HG03520 (cell line): ENCODE measurements at regions not wholly inside any gene's neighbourhood (a gene's known extent, or its start where the extent isn't known, plus 50 kb on each side); places are given as distances from the start of the nearest gene placed in this dataset.
"Not testable (repeated sequence)": the region's sequence is repeated elsewhere in the genome, so short reads cannot be mapped to it uniquely, and the experiment has no call there.

Source experiments
- ATAC-seq: cut with Tn5 transposase; IDR thresholded peaks from one replicate; pipeline ENCODE4 v1.9.1; 2021; ENCODE audit warnings: mild to moderate bottlenecking, moderate library complexity; ENCODE audit not compliant: unreplicated experiment

DNA sequence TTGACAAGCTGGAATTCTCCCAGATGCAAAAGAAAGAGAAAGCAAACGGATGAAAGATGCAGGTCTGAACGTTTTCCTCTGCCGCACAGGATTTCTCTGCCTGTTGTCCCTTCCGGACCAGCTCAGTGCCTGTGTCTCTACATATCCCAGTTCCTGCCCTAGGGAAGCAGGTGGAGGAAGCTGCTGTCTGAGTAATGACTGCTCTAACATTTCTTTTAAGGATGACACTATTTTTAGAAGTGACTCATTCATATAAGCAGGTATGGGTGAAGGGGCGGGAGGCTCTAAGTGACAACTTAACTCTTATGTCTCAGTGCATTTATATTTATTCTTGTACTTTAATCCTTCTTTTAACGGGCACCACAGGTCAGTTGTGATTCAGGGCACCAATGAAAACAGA is 128.8 kb downstream of the SLC24A2 start:
- ATAC-seq = no peak

DNA sequence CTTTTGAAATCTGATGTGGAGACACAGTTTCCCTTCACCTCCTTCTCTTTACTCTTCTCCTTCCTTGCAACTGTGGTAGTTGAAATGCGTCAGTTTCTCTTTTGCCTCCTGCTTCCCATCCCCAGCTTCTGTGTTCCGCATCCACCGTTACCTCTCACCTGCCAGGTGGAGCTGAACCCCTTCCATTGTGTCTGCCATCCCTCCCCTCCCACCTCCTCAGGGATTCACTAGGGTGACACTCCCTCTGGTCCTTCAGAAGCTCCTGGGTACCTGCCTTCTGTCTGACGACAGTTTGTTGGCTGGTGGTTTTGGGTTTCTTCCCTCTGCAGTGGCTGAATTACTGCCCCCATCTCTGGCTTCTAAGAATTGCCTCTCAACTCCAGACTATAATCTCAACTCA is 132.1 kb downstream of the SLC24A2 start:
- no peak for ATAC-seq

DNA sequence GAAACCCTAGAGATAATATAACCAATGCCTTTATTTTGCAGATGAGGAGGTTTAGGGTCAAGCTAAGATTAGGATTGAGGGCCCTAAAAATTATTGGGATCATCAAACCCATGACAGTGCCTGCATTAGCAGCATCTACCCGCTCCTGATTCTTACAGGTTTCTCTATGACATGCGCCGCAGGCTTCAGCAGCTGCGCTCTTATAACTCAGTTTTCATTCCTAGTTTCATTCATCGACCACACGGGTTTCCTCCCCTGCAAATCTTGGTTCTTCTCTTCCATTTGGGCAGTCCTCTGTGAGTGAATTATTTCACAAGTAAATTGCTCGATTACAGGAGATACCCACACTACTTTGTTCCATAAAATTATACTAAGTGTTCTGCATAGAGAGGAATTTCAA is 137.2 kb downstream of the SLC24A2 start:
- ATAC-seq = no peak

DNA sequence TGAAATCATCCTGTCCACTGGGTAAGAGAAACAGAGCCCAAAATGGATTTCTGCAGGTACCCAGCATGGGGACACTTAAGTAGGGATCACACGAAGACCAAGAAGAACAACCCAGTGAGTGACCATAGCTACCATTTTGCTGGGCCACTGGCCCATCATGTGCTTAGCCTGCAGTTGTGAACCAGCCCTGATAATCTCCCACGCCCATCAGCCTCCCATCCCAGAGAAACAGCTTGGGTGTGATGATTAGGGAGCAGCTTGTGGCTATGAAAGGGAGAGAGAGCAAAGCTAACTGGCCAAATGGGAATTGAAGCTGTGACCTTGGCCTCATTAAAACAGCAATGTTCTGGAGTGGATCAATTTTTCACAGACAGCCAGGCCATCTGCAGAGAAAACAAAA is 138.5 kb downstream of the SLC24A2 start:
- ATAC-seq = no peak

DNA sequence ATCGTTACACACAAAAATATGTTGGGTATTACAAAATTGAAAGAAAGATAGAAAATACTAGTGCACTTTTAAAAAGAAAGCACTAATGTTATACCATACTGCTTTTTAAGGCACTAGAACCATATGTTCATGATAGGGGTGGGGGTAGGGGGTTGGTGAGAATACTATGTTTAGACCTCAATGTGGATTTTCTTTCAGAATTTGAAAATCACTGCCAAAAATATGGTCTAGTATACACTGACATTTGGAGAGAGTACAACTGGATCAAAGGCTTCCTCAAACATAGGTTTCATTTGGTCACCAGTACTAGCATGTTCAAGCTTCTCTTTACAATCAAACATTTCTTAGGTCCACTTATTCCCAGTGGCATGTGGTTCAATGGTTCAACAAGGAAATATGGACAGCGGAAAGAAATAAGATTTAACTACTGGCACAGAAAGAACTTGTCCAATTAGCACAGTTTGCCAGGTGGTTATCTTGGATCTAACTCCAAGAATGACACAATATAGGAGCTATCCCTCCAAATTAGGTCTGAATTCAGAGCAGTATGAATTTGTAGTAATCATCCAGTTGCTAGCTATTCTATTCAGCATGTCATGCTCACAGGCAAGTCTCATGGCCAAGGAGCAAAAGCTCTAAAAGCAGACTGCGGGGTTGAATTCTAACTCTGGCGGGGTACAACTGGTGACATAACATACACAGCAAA is 139.3 kb downstream of the SLC24A2 start:
- ATAC-seq = no peak

DNA sequence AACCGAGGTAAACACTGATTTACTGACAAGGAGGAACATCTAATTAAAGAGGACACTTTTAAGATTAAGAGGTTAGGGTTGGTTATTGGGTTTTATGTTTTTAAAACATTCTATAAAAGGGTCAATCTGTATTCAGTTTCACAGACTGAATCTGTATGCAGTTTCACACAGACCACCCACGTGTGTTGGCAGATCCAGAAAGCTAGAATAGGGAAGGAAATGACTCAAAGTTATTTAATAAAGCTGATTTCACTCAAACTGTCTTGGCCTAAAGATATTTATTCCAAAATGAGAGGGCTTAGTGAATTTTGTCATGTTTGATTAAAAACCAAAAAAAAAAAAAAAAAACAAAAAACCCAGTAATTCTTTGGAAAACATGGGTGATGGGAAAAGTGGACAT is 140.2 kb downstream of the SLC24A2 start:
- no peak for ATAC-seq

DNA sequence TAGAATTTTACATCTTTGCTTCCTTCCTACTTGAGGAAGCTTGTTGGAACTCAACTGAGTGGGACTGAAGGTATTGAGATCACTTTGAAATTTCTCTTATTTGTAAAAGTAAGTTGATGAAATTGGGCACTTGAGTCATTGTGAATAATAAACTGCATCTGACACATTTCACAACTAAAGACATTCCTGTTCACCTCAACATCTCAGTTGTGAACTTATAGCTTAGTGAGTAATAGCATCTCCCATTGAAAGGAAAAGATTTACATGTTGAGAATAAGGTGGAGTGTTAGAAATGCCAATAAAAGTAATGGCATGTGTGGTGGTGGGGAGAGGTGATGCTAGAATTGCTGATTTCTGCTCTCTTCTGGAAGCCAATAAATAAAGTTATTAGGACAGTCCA is 145.0 kb downstream of the SLC24A2 start:
- no peak for ATAC-seq

DNA sequence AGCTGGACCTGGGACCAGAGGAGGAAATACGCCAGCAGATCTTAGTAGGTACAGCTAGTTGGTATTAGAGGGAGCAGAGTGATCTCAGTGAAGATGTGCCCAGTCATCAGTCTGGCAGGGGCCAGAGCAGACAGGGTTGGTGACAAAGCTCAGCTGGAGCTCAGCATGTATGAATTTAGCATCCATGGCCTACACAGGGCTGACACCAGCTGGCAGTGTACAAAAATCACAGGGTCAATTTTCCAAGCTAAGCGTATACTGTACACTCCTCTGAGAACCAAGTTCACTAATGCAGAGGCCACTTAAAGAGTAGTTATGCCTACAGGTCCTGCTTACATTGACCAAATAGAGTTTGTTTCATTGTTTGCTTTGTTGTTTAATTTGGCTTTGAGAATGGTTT is 146.6 kb downstream of the SLC24A2 start:
- ATAC-seq = no peak

DNA sequence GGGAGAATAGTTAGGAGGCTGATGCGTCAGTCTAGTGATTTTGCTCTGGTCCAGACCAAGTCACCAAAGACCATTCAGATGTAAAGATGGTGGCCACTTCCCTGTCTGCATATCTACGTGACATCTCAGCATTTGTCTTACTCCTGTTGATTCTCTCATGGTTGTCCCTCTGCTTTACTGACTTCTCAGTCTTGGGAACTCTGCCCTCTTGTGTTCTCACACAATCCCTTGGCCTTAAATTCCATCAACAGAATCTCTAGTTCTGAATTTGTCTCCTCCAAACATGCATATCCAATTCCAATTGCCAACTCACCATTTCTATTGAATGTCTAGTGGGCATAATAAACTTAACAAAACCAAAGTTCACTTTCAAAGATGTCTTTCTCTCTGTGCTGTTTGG is 147.8 kb downstream of the SLC24A2 start:
- no peak for ATAC-seq

DNA sequence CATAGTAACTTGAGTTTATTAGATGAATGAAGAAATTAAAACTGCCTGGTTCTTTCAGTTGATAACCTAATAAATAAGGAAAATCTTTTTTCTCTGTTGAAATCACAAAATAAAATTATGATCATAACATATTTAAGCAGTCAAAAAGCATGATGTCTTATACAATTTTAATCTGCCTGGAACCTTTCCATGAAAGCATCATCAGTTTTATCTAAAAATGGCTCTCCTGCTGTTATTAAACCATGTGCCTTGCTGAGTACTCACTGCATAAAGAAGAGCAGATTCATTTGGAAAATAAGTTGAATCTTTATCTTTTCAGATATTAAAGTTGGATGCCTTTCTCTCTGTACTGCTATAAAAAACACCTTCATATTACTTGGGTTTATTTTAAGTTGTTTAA is 148.8 kb downstream of the SLC24A2 start:
- no peak for ATAC-seq

DNA sequence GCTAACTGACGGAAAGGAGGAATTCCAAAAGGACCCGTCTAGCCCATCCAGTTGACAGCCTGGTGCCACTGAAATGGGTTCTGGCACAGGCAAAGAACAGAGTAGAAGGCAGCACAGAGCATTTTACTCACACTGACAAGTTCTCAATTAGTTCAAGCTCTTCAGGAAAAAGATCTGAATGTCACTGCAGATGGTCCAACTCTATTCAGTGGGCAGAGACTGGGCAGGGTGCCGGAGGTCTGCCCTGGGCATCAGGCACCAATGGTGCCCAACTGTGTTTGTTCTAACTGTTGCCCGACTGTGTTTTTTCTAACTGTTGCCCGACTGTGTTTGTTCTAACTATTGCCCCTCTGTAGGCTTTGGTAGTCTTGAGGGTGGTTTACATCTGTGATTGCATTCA is 151.8 kb downstream of the SLC24A2 start:
- no peak for ATAC-seq

DNA sequence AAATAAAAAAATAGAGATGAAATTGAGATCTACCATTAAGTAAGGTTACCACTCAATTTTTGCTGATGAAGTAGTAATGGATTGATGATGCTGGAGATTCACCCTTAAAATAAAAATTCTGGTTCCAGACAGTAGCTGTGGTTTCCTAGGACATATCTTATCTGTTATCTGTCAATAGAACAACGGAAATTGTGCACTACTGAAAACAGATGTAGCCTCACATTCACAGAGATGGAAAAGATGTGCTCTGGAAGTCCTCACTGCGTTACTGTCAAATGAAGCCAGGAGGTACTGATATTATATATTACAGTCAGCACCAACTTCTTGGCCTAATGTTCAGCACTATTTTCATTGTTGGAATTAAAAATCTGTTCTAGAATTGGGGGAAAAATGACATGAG is 154.0 kb downstream of the SLC24A2 start:
- ATAC-seq = no peak

DNA sequence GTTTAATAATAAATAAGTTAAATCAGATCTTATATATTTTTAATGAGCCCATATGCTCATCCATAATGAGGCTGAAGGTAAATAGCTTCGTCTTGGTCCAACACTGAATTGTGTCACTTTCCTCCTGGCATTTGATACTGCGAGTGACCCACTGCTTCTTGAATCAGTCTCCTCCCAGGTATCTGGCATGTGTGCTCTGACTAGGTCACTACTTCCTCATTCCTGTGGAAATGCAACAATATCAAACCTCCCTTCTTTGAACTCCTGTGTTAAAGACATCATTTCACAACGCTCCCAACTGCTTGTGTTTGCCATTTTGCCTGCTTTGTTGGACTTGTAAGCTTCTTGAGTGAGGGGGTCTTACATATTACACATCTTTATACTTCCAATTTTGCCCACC is 157.7 kb downstream of the SLC24A2 start:
- no peak for ATAC-seq

DNA sequence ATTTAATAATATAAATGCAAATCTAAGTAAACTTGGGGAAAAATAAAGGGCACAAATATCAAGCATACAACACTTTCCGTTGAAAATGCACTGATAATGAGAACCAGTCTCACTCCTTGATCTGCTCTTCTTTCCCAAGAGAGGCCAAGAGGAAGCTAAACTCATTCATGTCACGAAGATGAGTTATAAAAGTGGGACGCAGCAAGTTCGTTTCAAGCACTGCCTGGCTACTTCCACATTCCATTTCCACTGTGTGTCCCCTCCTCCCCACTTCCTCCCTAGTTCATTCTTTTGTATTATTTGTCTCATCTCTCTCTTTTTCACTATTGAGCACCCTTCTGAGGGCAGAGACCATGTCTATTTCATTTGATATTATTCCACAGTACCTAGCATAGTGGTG is 158.1 kb downstream of the SLC24A2 start:
- ATAC-seq = no peak

DNA sequence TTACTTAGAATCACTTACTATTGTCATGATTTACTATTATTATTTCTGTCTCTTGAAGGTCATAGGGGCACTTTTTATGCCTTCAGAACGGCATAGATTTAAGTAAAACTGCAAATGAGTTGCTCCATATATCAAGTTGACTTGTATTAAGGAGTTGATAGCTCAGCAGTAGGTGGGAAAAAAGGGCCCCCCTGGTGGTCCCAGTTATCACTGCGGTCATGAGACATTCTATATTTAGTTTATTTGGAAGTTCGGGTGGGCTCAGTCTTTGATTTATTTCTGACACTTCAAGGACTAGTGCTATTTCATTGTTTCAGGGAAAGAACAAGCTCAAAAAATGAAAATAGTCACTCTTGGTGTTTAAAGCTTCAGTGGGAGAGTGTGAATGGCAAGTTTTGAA is 159.3 kb downstream of the SLC24A2 start:
- no peak for ATAC-seq

DNA sequence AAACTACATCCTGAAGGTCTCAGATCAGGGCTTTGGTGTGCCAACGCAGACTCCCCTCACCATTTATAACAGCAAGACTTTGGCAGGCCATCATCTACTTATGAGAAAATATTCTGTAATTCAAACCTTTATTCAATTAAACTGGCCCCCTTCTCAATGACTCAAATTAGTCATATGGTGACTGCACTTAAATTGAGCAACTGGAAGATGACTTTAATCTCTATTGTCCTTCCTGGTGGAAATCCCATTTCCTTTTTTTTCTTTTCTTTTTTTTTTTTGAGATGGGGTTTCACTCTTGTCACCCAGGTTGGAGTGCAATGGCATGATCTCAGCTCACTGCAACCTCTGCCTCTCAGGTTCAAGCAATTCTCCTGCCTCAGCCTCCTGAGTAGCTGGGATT is 163.4 kb downstream of the SLC24A2 start:
- not testable (repeated sequence) for ATAC-seq

DNA sequence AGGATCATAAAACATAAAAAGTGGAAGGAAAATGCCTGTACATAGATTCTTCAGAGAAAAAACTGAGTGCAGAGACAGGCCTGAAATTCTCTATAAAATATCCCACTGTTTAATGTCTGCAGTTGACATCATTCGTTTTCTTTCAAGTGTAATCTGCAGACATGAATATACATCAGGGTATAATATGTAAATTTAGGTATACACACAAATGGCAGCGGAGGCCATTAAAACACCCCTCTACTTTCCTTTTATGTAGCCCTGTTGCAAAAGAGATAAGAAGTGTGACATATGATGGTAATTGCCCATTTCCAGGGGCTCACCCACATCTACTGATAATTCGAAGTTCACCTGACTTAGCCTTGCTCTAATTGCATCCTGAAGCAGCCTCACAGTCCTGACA is 164.3 kb downstream of the SLC24A2 start:
- no peak for ATAC-seq

DNA sequence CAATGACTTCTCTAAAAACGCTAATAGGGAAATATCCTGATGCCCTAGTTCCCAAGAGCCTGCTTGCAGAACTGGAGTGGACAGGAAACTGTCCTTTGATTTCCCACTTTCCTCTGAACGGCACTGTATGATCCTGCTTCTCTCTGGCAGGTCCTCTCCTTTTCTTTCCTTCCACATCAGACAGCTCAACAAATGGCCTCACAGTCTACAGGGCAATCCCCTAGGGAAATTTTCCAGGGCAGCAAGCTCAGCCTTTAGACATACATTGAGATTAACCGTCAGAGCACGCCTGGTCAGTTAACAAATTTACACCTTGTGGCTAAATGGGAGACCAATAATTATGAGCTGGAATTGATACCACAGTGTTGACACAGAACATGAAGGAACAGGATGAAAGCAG is 164.9 kb downstream of the SLC24A2 start:
- ATAC-seq = no peak

DNA sequence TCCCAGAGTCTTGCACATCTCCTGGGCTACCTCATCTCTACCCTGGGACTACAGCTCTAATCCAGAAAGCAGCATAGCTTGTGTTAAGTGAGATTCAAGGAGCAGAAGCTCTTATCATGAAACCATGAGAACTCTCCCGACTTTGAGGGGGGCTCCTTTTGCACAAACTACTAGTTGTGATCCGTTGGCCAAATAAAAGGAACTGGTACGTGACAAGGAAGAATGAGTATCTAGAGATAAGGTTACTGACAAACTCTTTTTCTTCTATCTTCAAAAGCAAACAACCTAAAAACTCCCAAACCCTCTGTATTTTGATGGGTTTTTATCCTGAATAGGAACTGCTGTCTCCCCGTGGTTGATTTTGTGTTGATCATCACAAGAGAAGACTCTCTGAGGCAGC is 168.5 kb downstream of the SLC24A2 start:
- no peak for ATAC-seq

DNA sequence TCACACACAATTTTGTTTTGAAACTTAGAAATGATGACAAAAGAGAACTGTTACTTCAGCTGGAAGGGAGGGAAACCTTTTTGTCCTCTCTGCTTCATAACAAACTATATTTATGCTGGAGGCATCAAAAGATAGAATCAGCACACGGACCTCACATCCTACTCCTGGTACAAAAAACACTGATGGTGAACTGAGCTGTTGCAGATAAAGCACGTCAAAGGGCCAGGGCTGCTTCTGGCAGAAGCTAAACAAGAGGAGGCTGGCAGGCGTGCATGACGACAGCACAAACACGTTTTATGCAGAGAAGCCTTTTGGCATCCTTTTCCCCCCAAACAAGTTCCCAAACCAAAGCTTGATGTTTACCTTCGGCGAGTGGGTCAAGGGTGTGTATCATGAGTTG is 169.6 kb downstream of the SLC24A2 start:
- no peak for ATAC-seq

DNA sequence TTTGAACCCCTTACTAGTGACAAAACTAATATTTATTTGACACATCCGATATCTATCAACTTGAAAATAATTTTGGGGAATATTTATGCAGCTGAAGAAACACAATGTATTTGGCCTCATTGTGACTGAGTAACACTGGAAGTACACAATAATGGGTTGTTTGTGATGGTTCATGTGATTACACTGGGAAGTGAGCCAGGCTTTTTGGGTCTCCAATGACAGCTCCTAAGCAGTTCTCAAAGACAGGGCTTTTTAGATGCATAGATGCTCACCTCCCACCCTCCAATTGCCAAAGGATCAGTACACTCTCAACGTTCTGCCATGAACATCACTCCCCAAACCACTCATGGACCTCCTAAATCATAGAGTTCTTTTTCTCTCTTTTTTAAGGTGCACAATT is 170.0 kb downstream of the SLC24A2 start:
- ATAC-seq = no peak

DNA sequence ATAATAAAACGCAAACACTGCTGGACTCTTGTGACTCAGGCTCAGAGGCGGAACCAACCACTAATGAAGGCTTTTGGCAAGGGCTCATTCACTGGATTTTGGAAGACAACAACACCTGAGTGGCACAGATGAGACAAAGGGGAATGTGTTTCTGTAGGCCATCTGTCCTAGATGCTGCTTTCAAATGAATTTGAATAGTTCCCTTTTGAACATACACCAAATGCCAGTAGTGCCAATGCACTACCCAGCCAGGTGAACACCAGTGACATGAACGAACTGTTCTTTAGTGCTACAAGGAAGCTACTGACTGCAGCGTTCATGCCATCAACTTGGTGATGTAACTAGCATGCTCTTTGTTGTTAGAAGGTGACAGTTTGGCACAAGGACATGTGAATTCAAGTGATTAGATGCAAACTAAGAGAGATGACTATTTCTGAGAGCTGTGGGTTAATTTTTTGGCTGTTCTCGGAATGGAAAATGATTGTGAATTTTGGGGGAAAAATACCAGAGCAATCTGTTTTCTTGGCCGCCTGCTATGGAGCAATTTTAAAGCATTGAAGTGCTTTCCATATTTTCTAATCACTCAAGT is 173.7 kb downstream of the SLC24A2 start:
- no peak for ATAC-seq

DNA sequence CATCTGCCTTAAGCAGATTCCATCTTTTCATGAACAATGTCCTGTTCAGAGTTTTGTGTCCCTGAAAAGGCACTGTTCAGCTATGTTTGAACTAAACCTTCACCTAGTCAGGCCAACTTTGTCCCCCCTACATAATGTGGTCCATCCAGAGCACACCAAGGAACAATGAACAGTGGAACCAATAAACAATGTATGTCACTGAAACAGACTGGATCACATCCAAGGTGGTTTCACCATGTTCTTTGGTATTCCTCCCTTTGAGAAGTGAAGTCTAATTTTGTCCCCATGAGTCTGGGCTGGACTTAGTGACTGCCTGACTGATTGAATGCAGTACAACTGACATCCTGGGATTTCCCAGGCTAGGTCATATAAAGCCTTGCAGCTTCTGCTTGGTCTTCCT is 174.5 kb downstream of the SLC24A2 start:
- no peak for ATAC-seq
